ENCODE measurements at regions not wholly inside any gene's neighbourhood (a gene's known extent, or its start where the extent isn't known, plus 50 kb on each side); places are given as distances from the start of the nearest gene placed in this dataset.

DNA sequence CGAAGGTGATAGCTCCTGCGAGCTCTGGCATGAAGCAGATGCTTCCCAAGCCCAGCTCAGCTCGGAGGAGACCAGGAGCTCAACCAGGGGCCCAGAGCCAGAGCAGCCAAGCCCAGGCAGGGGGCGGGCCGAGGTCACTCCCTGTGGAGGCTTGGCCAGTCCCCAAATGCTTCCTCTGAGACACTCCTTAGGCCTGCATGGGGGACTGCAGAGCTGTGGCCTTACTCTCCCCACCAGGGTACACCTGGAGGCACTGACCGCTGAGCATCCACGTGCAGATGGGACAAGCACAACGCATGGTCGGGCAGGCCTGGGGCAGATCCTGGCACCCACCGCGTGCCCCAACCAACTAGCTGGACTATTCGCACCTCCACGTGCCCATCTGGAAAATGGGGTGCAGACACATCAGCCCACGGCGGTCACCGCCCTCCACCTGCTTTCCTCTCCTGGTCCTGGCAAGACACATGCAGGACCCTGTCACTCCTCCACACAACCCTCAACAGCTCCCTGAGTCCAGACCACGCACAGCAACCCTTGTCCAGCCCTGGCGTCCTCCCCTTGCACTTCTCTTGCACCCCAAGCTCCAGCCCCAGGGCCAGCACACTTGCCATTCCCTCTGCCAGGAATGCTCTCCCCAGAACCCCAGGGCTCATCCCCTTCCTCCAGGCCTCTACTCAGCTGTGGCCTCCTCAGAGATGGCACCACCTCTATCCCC is 164.7 kb upstream of the IQSEC1 start:
- Histone ChIP-seq H3K27me3 (ENCODE audit: control insufficient read depth in 5 of 5, insufficient read depth in 4 of 5, low read length in 5 of 5) (peaks cover 0 to 14% (median 9%) of the 10 kb centered on the region in 5 donors), H3K4me3 (ENCODE audit: low read depth in 1 of 5, low read length in 5 of 5) (no peak overlapping the region)

DNA sequence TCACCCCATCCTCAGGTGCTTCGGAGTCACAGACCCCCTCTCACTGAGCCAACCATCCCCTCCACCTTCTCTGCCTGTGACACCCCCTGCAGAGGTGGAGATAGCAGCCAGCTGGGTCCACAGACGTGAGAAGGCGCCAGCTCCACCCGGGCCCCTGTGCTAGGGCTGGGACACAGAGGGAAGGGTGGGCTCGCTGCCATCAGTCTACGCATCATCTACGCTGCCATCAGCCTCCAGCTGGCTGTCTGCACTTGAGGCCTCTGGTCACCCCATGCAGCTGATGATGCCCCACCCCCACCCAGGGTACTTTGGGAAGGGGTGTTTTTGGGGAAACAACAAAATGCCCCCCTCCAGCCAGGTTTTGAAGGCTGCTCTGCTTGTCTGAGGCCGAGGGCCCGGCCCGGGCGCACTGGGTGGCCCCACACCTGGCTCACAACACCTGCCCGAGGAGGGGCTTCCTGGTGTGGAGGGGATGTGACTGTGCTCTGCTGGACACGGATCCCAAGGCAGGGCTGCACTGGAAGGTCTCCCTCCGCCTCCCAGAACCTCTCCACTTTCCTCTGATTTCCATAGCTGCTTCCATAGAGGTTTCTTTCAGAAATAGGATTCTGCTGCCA is 163.4 kb upstream of the IQSEC1 start:
- no peak overlapping the region for H3K9ac ChIP-seq (ENCODE audit: low read length in 5 of 5)
- H3K9me3 ChIP-seq (ENCODE audit: control insufficient read depth in 5 of 5, low read length in 5 of 5), result no peaks in the 10 kb centered on the region
- H3K27ac ChIP-seq (ENCODE audit: low read depth, low read length), result no peak overlapping the region
- H3K4me3 ChIP-seq (ENCODE audit: low read depth in 1 of 5, low read length in 5 of 5), result no peak overlapping the region
- H3K4me1 ChIP-seq (ENCODE audit: control insufficient read depth in 5 of 5, insufficient read depth in 5 of 5, low read length in 5 of 5), result peaks cover 0 to 7% (median 0%) of the 10 kb centered on the region in 5 donors
- peaks cover 0 to 17% (median 9%) of the 10 kb centered on the region in 5 donors for H3K27me3 ChIP-seq (ENCODE audit: control insufficient read depth in 5 of 5, insufficient read depth in 4 of 5, low read length in 5 of 5)
- H3K36me3 ChIP-seq (ENCODE audit: control insufficient read depth in 5 of 5, insufficient read depth in 5 of 5, low read length in 5 of 5), result no peaks in the 10 kb centered on the region

More for the DNA sequence above, 164.7 kb upstream of the IQSEC1 start:
- peaks cover 0 to 7% (median 0%) of the 10 kb centered on the region in 5 donors for H3K36me3 ChIP-seq (ENCODE audit: control insufficient read depth in 5 of 5, insufficient read depth in 5 of 5, low read length in 5 of 5)
- H3K9me3 ChIP-seq (ENCODE audit: control insufficient read depth in 5 of 5, low read length in 5 of 5), result no peaks in the 10 kb centered on the region
- H3K4me1 ChIP-seq (ENCODE audit: control insufficient read depth in 5 of 5, insufficient read depth in 5 of 5, low read length in 5 of 5), result peaks cover 0 to 7% (median 0%) of the 10 kb centered on the region in 5 donors
- no peak overlapping the region for H3K27ac ChIP-seq (ENCODE audit: low read depth, low read length)
- H3K9ac ChIP-seq (ENCODE audit: low read length in 5 of 5), result no peak overlapping the region

- peaks cover 0 to 7% (median 0%) of the 10 kb centered on the region in 5 donors for H3K4me1 ChIP-seq (ENCODE audit: control insufficient read depth in 5 of 5, insufficient read depth in 5 of 5, low read length in 5 of 5)
- H3K9ac ChIP-seq (ENCODE audit: low read length in 5 of 5), result no peak overlapping the region
- no peaks in the 10 kb centered on the region for H3K36me3 ChIP-seq (ENCODE audit: control insufficient read depth in 5 of 5, insufficient read depth in 5 of 5, low read length in 5 of 5)
- H3K9me3 ChIP-seq (ENCODE audit: control insufficient read depth in 5 of 5, low read length in 5 of 5), result no peaks in the 10 kb centered on the region
- no peak overlapping the region for H3K4me3 ChIP-seq (ENCODE audit: low read depth in 1 of 5, low read length in 5 of 5)
- H3K27me3 ChIP-seq (ENCODE audit: control insufficient read depth in 5 of 5, insufficient read depth in 4 of 5, low read length in 5 of 5), result peaks cover 0 to 17% (median 9%) of the 10 kb centered on the region in 5 donors
- H3K27ac ChIP-seq (ENCODE audit: low read depth, low read length), result no peak overlapping the region
Measured at GRCh38 chr3:13235897-13236296, 162.7 kb upstream of the IQSEC1 start.

DNA sequence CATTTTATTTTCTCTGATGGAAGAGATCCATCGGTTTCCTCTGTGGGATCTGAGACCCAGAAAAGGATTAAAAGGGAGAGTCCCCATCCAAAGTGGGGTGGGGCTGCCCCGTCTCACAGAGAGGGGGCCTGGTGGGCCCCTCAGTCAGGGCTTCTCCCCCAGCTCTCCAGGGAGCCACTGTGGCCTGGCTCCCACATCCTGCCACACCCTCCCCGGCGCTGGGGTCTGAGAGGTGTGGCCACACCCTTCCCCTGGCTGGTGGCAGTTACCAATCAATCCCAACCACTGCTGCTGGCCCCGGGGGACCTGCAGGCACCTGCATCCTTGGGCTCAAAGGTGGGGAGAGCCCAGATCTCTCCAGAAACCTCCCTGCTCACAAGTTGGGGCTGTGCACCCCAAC is 161.8 kb upstream of the IQSEC1 start:
- peaks cover 0 to 17% (median 9%) of the 10 kb centered on the region in 5 donors for H3K27me3 ChIP-seq (ENCODE audit: control insufficient read depth in 5 of 5, insufficient read depth in 4 of 5, low read length in 5 of 5)

DNA sequence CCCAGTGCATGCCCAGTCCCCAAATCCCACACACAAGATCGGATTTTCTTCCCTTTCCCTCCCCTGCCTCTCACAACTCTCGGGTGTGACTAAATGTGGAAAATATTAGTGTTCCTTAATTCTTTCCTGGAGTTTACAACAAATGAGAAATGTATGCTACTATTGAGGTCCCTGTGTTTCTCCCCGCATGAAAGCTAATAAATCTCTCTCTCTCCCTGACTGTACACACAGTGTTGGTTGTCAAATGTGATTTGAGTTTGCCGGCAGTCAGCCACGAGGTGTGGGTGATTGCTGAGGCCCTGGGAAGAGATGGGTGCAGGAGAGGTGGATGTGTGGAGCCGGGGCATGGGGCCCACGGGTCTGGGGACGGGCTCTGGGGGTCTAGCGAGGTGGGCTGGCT is 161.4 kb upstream of the IQSEC1 start:
- H3K36me3 ChIP-seq (ENCODE audit: control insufficient read depth in 5 of 5, insufficient read depth in 5 of 5, low read length in 5 of 5), result no peaks in the 10 kb centered on the region
- H3K4me3 ChIP-seq (ENCODE audit: low read depth in 1 of 5, low read length in 5 of 5), result no peak overlapping the region
- H3K27ac ChIP-seq (ENCODE audit: low read depth, low read length), result no peak overlapping the region
- H3K27me3 ChIP-seq (ENCODE audit: control insufficient read depth in 5 of 5, insufficient read depth in 4 of 5, low read length in 5 of 5), result peaks cover 0 to 17% (median 9%) of the 10 kb centered on the region in 5 donors
- peaks cover 0 to 7% (median 0%) of the 10 kb centered on the region in 5 donors for H3K4me1 ChIP-seq (ENCODE audit: control insufficient read depth in 5 of 5, insufficient read depth in 5 of 5, low read length in 5 of 5)
- H3K9ac ChIP-seq (ENCODE audit: low read length in 5 of 5), result no peak overlapping the region
- no peaks in the 10 kb centered on the region for H3K9me3 ChIP-seq (ENCODE audit: control insufficient read depth in 5 of 5, low read length in 5 of 5)

More for the DNA sequence above, 161.8 kb upstream of the IQSEC1 start:
- H3K4me3 ChIP-seq (ENCODE audit: low read depth in 1 of 5, low read length in 5 of 5), result no peak overlapping the region
- no peak overlapping the region for H3K27ac ChIP-seq (ENCODE audit: low read depth, low read length)
- no peak overlapping the region for H3K9ac ChIP-seq (ENCODE audit: low read length in 5 of 5)
- no peaks in the 10 kb centered on the region for H3K9me3 ChIP-seq (ENCODE audit: control insufficient read depth in 5 of 5, low read length in 5 of 5)
- no peaks in the 10 kb centered on the region for H3K36me3 ChIP-seq (ENCODE audit: control insufficient read depth in 5 of 5, insufficient read depth in 5 of 5, low read length in 5 of 5)
- peaks cover 0 to 7% (median 0%) of the 10 kb centered on the region in 5 donors for H3K4me1 ChIP-seq (ENCODE audit: control insufficient read depth in 5 of 5, insufficient read depth in 5 of 5, low read length in 5 of 5)

DNA sequence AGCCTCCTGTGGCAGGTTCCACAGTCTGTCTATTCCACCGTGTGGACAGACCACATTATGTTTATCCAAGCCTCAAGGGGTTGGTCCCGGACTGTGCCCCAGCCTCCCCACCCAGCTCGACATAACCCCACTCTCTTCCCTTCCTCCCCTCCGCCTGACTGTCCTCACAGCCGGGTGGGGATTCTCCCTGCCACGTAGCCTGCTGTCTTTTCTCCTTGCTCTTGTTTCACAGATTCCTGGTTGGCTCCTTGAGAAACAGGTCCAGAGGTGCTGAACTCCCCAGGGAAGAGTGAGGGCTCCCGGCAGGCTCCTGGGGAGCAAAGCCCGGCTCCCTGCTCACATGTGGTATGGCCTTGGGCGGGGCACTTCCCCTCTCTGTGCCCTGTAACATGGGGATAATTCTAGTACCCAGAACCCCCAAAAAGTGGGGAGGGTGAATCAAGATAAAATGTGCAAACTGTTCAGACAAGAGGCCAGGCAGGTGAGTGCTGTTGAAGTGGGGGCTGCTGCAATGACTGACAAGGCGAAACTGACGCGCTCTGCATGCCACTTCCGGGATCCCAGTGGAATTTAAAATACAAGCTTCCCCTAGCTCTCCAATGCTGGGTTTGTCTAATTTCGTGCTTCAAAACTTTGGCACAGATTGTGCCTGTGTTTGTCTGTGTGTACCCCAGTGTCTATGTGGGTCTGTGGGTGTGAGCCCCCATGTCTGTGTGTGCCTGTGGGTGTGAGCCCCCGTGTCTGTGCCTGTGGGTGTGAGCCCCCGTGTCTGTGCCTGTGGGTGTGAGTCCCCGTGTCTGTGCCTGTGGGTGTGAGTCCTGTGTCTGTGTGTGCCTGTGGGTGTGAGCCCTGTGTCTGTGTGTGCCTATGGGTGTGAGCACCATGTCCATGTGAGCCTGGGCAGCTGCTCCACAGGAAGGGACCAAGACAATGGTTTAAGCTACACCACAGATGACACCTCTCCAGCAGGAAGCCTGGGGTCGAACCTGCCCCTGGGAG is 160.6 kb upstream of the IQSEC1 start:
- H3K9ac ChIP-seq (ENCODE audit: low read length in 5 of 5), result no peak overlapping the region
- H3K36me3 ChIP-seq (ENCODE audit: control insufficient read depth in 5 of 5, insufficient read depth in 5 of 5, low read length in 5 of 5), result no peaks in the 10 kb centered on the region
- peaks cover 0 to 7% (median 0%) of the 10 kb centered on the region in 5 donors for H3K4me1 ChIP-seq (ENCODE audit: control insufficient read depth in 5 of 5, insufficient read depth in 5 of 5, low read length in 5 of 5)
- peaks cover 0 to 17% (median 9%) of the 10 kb centered on the region in 5 donors for H3K27me3 ChIP-seq (ENCODE audit: control insufficient read depth in 5 of 5, insufficient read depth in 4 of 5, low read length in 5 of 5)
- no peak overlapping the region for H3K27ac ChIP-seq (ENCODE audit: low read depth, low read length)
- no peaks in the 10 kb centered on the region for H3K9me3 ChIP-seq (ENCODE audit: control insufficient read depth in 5 of 5, low read length in 5 of 5)
- peak overlapping the region in 1 of 5 donors; percentile 36 for H3K4me3 ChIP-seq (ENCODE audit: low read depth in 1 of 5, low read length in 5 of 5)

DNA sequence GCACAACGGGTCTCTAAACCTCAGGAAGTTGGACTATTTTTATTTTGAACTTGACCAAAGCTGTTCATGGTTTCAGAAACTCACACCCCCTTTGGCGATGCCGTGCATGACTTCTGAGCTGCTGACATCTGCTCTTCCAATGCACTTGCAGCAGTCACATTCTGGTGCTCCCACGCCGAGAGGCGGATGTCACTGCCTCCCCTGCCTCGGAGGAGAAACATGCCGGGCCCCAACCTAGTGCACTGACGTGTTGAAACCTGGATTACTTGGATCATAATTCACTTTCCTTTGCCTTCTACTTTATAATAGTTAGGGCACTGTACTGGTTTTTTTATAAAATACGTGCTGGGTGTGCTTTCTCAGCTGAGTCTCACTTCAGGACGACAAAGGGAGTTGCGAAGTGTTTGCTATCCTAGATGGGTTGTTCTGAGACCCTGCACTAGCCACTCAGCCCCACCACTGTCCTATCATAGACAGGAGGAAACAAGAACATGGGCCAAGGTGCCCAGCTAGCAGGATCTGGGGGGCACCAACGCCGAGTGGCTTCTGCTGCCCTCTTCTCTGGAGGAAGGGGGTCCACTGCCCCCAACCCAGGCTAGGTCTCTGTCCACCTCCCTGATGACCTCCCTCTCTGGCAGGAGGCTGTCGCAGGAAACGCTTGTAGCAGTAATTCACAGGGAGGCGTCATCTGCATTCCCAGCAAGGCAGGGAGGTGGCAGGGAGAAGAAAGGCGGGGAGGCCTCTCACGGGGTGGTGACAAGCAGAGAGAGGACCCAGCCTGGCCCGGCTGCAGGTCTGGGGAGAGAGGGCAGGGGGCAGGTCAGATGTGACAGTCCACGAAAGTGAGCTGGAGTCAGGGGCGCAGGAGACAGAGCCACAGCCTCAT is 158.8 kb upstream of the IQSEC1 start:
- H3K36me3 ChIP-seq (ENCODE audit: control insufficient read depth in 5 of 5, insufficient read depth in 5 of 5, low read length in 5 of 5), result no peaks in the 10 kb centered on the region
- no peak overlapping the region for H3K27ac ChIP-seq (ENCODE audit: low read depth, low read length)
- no peak overlapping the region for H3K9ac ChIP-seq (ENCODE audit: low read length in 5 of 5)
- no peaks in the 10 kb centered on the region for H3K9me3 ChIP-seq (ENCODE audit: control insufficient read depth in 5 of 5, low read length in 5 of 5)
- H3K27me3 ChIP-seq (ENCODE audit: control insufficient read depth in 5 of 5, insufficient read depth in 4 of 5, low read length in 5 of 5), result peaks cover 0 to 17% (median 9%) of the 10 kb centered on the region in 5 donors
- no peak overlapping the region for H3K4me3 ChIP-seq (ENCODE audit: low read depth in 1 of 5, low read length in 5 of 5)
- peaks cover 0 to 14% (median 4%) of the 10 kb centered on the region in 5 donors for H3K4me1 ChIP-seq (ENCODE audit: control insufficient read depth in 5 of 5, insufficient read depth in 5 of 5, low read length in 5 of 5)

- H3K27me3 ChIP-seq (ENCODE audit: control insufficient read depth in 5 of 5, insufficient read depth in 4 of 5, low read length in 5 of 5), result peaks cover 0 to 13% (median 3%) of the 10 kb centered on the region in 5 donors
- H3K9me3 ChIP-seq (ENCODE audit: control insufficient read depth in 5 of 5, low read length in 5 of 5), result no peaks in the 10 kb centered on the region
- no peak overlapping the region for H3K4me3 ChIP-seq (ENCODE audit: low read depth in 1 of 5, low read length in 5 of 5)
- H3K36me3 ChIP-seq (ENCODE audit: control insufficient read depth in 5 of 5, insufficient read depth in 5 of 5, low read length in 5 of 5), result no peaks in the 10 kb centered on the region
- peaks cover 0 to 14% (median 4%) of the 10 kb centered on the region in 5 donors for H3K4me1 ChIP-seq (ENCODE audit: control insufficient read depth in 5 of 5, insufficient read depth in 5 of 5, low read length in 5 of 5)
- no peak overlapping the region for H3K27ac ChIP-seq (ENCODE audit: low read depth, low read length)
- H3K9ac ChIP-seq (ENCODE audit: low read length in 5 of 5), result no peak overlapping the region
Measured at GRCh38 chr3:13229273-13229949, 156.2 kb upstream of the IQSEC1 start.
